GM12878 (cell line): ENCODE measurements at regions not wholly inside any gene's neighbourhood (a gene's known extent, or its start where the extent isn't known, plus 50 kb on each side); places are given as distances from the start of the nearest gene placed in this dataset.

Experiments
- ATAC-seq: fragments of 200-7000 bp; cut with Tn5 transposase; 3 replicates; pipeline ENCODE4 v1.9.1; 2020; ENCODE audit warnings: mild to moderate bottlenecking, moderate library complexity
- BruUV-seq: library from RNA; stranded (reverse); fragments of 400-500 nt; replicated peaks from 2 replicates; lab custom pipeline; 2021; lab: Mats Ljungman, UMichigan
- CTCF ChIA-PET: fragments of 300-600 bp; sonication (Branson Sonifier 250); formaldehyde crosslinking; extraction: SDS; loops from one replicate; lab custom pipeline; 2021; ENCODE audit warnings: inconsistent platforms; lab: Yijun Ruan, JAX
- POLR2A ChIA-PET: fragments of 350-600 bp; formaldehyde crosslinking; extraction: SDS; loops from one replicate; lab custom pipeline; 2021; ENCODE audit warnings: inconsistent platforms; lab: Charles Lee
- RAD21 ChIA-PET: fragments of 300-600 bp; sonication (Branson Sonifier 250); formaldehyde crosslinking; loops from one replicate; lab custom pipeline; 2023; ENCODE audit warnings: antibody characterized with exemption; ENCODE audit not compliant: unreplicated experiment; lab: Charles Lee
- SMC1A ChIA-PET: fragments of 300-600 bp; sonication (Branson Sonifier 250); formaldehyde crosslinking; loops from one replicate; lab custom pipeline; 2023; ENCODE audit not compliant: unreplicated experiment, uncharacterized antibody; lab: Charles Lee
- DNase-seq: peaks from one replicate; pipeline ENCODE4 v3.0.0-alpha.2; 2011; ENCODE audit warnings: low read depth, low spot score
- FAIRE-seq: peaks from 3 replicates; lab custom pipeline; 2011; peaks lifted over from hg19 to GRCh38; lab: Jason Lieb, UNC
- H2AFZ ChIP-seq: 2 replicates; pipeline ENCODE4 v1.6.0; 2011; ENCODE audit warnings: low read depth, low read length, control low read depth; ENCODE audit not compliant: control insufficient read depth
- H3K27ac ChIP-seq: 2 replicates; pipeline ENCODE4 v1.5.1; 2011; ENCODE audit warnings: control low read depth; ENCODE audit not compliant: control insufficient read depth, insufficient read depth
- H3K27me3 ChIP-seq, 2 experiments: replicated peaks in 1 of 2; 2 replicates each; pipeline versions ENCODE4 v1.6.0 to v1.6.1; 2011; ENCODE audit warnings: low read length in 1 of 2; ENCODE audit not compliant: control insufficient read depth in 2 of 2, insufficient read depth in 2 of 2
- H3K36me3 ChIP-seq, 2 experiments: 2 replicates each; pipeline ENCODE4 v1.5.1; 2011; ENCODE audit warnings: low read length in 1 of 2; ENCODE audit not compliant: control insufficient read depth in 2 of 2, insufficient read depth in 2 of 2
- H3K4me1 ChIP-seq: 2 replicates; pipeline ENCODE4 v1.6.1; 2011; ENCODE audit warnings: mild to moderate bottlenecking, low read length, moderate library complexity, mixed read lengths; ENCODE audit not compliant: control insufficient read depth, insufficient read depth
- H3K4me2 ChIP-seq: 2 replicates; pipeline ENCODE4 v1.6.0; 2011; ENCODE audit warnings: control low read depth; ENCODE audit not compliant: control insufficient read depth, insufficient read depth
- H3K4me3 ChIP-seq: fragments of 200-600 bp; sonication (generic); 2 replicates; pipeline ENCODE4 v1.5.1; 2016
- H3K79me2 ChIP-seq: 2 replicates; pipeline ENCODE4 v1.6.0; 2011; ENCODE audit warnings: low read length; ENCODE audit not compliant: control insufficient read depth, insufficient read depth
- H3K9ac ChIP-seq: 2 replicates; pipeline ENCODE4 v1.8.0; 2011; ENCODE audit warnings: low read length, control low read depth, mixed read lengths; ENCODE audit not compliant: control insufficient read depth, insufficient read depth
- H3K9me3 ChIP-seq: replicated peaks from 3 replicates; pipeline ENCODE4 v1.5.1; 2011; ENCODE audit warnings: mild to moderate bottlenecking, low read length; ENCODE audit not compliant: control insufficient read depth, insufficient read depth
- H4K20me1 ChIP-seq: 2 replicates; pipeline ENCODE4 v1.6.0; 2011; ENCODE audit not compliant: control insufficient read depth, insufficient read depth
- CHD2 ChIP-seq: IDR thresholded peaks from 2 replicates; pipeline ENCODE4 v1.6.1; 2011; ENCODE audit warnings: low read depth, low read length, improper control_type of control experiment, borderline replicate concordance
- HDAC6 ChIP-seq: fragments of 200-600 bp; sonication (generic); IDR thresholded peaks from one replicate; pipeline ENCODE4 v1.8.0; 2017; ENCODE audit warnings: antibody characterized with exemption; ENCODE audit not compliant: unreplicated experiment
- LARP7 ChIP-seq: fragments of 450-650 bp; IDR thresholded peaks from 2 replicates; pipeline ENCODE4 v1.6.1; 2017; ENCODE audit warnings: mild to moderate bottlenecking
- NFYA ChIP-seq: IDR thresholded peaks from 2 replicates; pipeline ENCODE4 v1.6.1; 2011; ENCODE audit warnings: low read depth, mild to moderate bottlenecking, low read length, improper control_type of control experiment, borderline replicate concordance
- PAX5 ChIP-seq: IDR thresholded peaks from 2 replicates; pipeline ENCODE4 v1.6.1; 2011; ENCODE audit warnings: low read depth, low read length, borderline replicate concordance
- SIN3A ChIP-seq: IDR thresholded peaks from 2 replicates; pipeline ENCODE4 v1.6.1; 2012; ENCODE audit warnings: low read depth, low read length, improper control_type of control experiment
- SP1 ChIP-seq: IDR thresholded peaks from one replicate; pipeline ENCODE4 v1.6.1; 2011; ENCODE audit warnings: low read depth, low read length
- SRF ChIP-seq, 2 experiments: IDR thresholded peaks; 2 replicates each; pipeline ENCODE4 v1.6.1; 2011; ENCODE audit warnings: low read depth in 2 of 2, low read length in 2 of 2, mild to moderate bottlenecking in 1 of 2, moderate library complexity in 1 of 2
- STAT3 ChIP-seq: IDR thresholded peaks from 2 replicates; pipeline ENCODE4 v1.6.1; 2011; ENCODE audit warnings: low read depth, low read length, improper control_type of control experiment
- WGBS: methylation state at CpG from one replicate; pipeline ENCODE4 v1.1.6; 2016; ENCODE audit warnings: low lambda C conversion rate; ENCODE audit not compliant: insufficient replicate concordance, insufficient coverage; ENCODE audit errors: missing lambda C conversion rate; 5-methylcytosine and 5-hydroxymethylcytosine counted together
- in situ Hi-C: fragments of 300-500 bp; cut with MboI; formaldehyde crosslinking; loops from 9 replicates; pipeline ENCODE4 v1.14.3; 2018; ENCODE audit warnings: mixed read lengths
- intact Hi-C: fragments of 100-400 bp; cut with micrococcal nuclease; formaldehyde crosslinking; loops from one replicate; pipeline ENCODE4 v1.14.2; 2022; ENCODE audit not compliant: unreplicated experiment
- TF ChIP-seq, protein P1 (sequence below): IDR thresholded peaks from 2 replicates; pipeline ENCODE4 v1.6.1; 2011; ENCODE audit warnings: borderline replicate concordance, low read depth, mild to moderate bottlenecking, moderate library complexity, mixed read lengths, low read length; ENCODE audit not compliant: insufficient read depth; ENCODE audit errors: extremely low read length
- TF ChIP-seq, protein P2 (sequence below): fragments of 450-650 bp; IDR thresholded peaks from 2 replicates; pipeline ENCODE4 v1.6.1; 2016; ENCODE audit warnings: mild to moderate bottlenecking
- TF ChIP-seq, protein P3 (sequence below): fragments of 450-650 bp; IDR thresholded peaks from 2 replicates; pipeline ENCODE4 v1.6.1; 2016; ENCODE audit warnings: mild to moderate bottlenecking
- TF ChIP-seq, protein P4 (sequence below): IDR thresholded peaks from 2 replicates; pipeline ENCODE4 v1.6.1; 2011; ENCODE audit warnings: low read depth, mild to moderate bottlenecking, low read length, moderate library complexity, borderline replicate concordance; ENCODE audit errors: extremely low read depth

DNA sequence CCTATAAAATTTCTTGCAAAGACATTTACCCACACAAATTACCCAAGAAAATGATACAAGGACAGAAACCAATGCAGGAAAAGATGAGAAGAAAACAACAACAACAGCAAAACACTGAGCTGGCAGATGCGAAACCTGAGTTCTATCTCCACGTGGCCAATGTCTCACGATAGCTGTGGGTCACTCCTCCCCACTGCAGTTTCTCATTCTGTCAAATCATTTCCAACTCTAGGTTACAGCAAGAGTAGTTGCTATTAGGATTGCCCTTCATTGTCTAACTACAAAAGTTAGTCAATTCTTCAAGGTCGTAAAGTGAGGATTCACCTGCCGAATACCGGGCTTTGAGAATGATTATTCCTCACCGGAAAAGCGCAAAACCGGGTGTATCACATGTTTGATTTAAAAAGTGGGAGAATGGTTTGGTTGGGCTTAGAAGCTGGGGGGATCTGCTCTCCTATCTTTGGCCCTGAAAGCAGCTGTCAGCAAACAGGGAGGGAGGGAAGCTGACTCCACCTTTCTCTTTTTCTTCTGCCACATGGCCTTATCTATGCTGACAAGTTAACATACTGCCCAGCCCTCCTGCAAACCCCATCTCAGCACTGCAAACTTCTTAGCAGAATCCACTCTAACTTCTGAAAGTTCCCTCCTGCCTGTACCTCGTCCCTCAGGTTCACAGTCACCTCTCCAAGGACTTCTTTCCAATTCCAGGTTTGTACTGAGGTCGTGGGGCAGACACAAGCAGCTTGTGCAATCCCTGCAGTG lies 473.0 kb downstream of the SOX11 start:
- intact Hi-C loops (no loop called here), in situ Hi-C loops (no loop called here)
- H3K79me2 ChIP-seq: no peaks in the 10 kb centered on the region
- SMC1A ChIA-PET: no interaction called here
- ATAC-seq (no peak), DNase-seq (no peak)
- H3K27ac ChIP-seq: no peak overlapping the region
- WGBS: 44% methylated on average over 11 of the region's 11 CpGs
- H3K4me1 ChIP-seq: no peaks in the 10 kb centered on the region; the same call in 1 of the 2 replicates
- H2AFZ ChIP-seq: no peak overlapping the region
- no peak overlapping the region for H3K4me2 ChIP-seq
- no peak overlapping the region for H3K9ac ChIP-seq
- CTCF ChIA-PET: no interaction called here
- no TSS peak for BruUV-seq
- H3K9me3 ChIP-seq: no peaks in the 10 kb centered on the region
- POLR2A ChIA-PET: no interaction called here
- H4K20me1 ChIP-seq: no peaks in the 10 kb centered on the region
- no peaks in the 10 kb centered on the region for H3K27me3 ChIP-seq
- RAD21 ChIA-PET: no interaction called here
- no peaks in the 10 kb centered on the region for H3K36me3 ChIP-seq
- TF ChIP-seq, protein P1, sequence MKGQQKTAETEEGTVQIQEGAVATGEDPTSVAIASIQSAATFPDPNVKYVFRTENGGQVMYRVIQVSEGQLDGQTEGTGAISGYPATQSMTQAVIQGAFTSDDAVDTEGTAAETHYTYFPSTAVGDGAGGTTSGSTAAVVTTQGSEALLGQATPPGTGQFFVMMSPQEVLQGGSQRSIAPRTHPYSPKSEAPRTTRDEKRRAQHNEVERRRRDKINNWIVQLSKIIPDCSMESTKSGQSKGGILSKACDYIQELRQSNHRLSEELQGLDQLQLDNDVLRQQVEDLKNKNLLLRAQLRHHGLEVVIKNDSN: no peak
- TF ChIP-seq SRF (IDR thresholded peaks at IDR 0.05; ENCODE audit: low read depth in 2 of 2, low read length in 2 of 2): no peak
- TF ChIP-seq PAX5: no peak
- no peak for TF ChIP-seq SP1
- no peak for TF ChIP-seq LARP7
- TF ChIP-seq, all 136 proteins: peak for 0
- H3K4me3 ChIP-seq: no peak overlapping the region
- no peak for FAIRE-seq

DNA sequence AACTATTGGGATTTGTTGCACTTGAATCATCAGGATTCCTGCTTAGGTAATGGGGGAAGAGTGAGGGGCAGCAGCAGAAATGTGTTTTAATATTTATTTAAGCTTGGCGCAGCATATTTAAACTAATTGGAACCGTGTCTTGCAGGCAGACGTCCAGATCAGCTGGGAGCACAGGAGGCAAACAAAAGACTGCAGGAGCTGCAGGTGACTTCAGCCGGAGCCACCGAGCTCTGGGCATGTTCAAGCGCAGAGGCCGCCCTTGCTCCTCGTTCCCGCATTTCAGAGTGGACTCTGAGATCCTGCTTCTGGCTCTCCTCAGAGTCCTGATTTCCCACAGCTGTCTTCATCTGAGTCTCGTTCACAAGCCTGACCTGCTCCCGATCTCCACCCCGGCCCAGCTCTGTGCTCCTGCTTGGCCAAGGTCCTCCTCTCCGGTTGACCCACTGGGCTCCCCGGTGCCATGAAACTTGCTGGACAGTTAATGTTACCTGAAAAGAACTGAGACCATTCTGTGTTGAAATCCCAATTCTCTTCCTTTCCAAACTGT lies 475.5 kb downstream of the SOX11 start:
- POLR2A ChIA-PET: interaction anchor here (0.6 kb wide), 1 partner anchor 722 kb away, joined by 3 read pairs; no protein-coding TSS in a partner anchor
- in situ Hi-C loops (no loop called here), intact Hi-C loops (no loop called here)
- SMC1A ChIA-PET: no interaction called here
- Histone ChIP-seq H3K9ac (no peak overlapping the region), H3K4me3 (no peak overlapping the region), H3K36me3 (no peaks in the 10 kb centered on the region), H2AFZ (no peak overlapping the region), H3K4me2 (no peak overlapping the region), H3K9me3 (no peaks in the 10 kb centered on the region), H4K20me1 (no peaks in the 10 kb centered on the region), H3K27me3 (no peaks in the 10 kb centered on the region), H3K79me2 (no peaks in the 10 kb centered on the region), H3K4me1 (no peaks in the 10 kb centered on the region; the same call in 1 of the 2 replicates), H3K27ac (no peak overlapping the region)
- CTCF ChIA-PET: interaction anchor here (0.8 to 1.4 kb wide), 3 partner anchors 14 to 453 kb away, joined by 3 to 6 read pairs (median 3); no protein-coding TSS in a partner anchor
- FAIRE-seq (no peak), ATAC-seq (no peak), DNase-seq (no peak)
- BruUV-seq: no TSS peak
- 89% methylated on average over 14 of the region's 14 CpGs for WGBS
- TF ChIP-seq, protein P2, sequence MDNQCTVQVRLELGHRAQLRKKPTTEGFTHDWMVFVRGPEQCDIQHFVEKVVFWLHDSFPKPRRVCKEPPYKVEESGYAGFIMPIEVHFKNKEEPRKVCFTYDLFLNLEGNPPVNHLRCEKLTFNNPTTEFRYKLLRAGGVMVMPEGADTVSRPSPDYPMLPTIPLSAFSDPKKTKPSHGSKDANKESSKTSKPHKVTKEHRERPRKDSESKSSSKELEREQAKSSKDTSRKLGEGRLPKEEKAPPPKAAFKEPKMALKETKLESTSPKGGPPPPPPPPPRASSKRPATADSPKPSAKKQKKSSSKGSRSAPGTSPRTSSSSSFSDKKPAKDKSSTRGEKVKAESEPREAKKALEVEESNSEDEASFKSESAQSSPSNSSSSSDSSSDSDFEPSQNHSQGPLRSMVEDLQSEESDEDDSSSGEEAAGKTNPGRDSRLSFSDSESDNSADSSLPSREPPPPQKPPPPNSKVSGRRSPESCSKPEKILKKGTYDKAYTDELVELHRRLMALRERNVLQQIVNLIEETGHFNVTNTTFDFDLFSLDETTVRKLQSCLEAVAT: no peak
- TF ChIP-seq STAT3 (no peak), CHD2 (no peak), SIN3A (no peak), HDAC6 (no peak), NFYA (no peak)
- TF ChIP-seq, protein P3, sequence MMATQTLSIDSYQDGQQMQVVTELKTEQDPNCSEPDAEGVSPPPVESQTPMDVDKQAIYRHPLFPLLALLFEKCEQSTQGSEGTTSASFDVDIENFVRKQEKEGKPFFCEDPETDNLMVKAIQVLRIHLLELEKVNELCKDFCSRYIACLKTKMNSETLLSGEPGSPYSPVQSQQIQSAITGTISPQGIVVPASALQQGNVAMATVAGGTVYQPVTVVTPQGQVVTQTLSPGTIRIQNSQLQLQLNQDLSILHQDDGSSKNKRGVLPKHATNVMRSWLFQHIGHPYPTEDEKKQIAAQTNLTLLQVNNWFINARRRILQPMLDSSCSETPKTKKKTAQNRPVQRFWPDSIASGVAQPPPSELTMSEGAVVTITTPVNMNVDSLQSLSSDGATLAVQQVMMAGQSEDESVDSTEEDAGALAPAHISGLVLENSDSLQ: no peak
- TF ChIP-seq, protein P4, sequence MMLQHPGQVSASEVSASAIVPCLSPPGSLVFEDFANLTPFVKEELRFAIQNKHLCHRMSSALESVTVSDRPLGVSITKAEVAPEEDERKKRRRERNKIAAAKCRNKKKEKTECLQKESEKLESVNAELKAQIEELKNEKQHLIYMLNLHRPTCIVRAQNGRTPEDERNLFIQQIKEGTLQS: no peak
- RAD21 ChIA-PET: no interaction called here
